Hepatic stellate cell (primary cell): ENCODE measurements at regions not wholly inside any gene's neighbourhood (a gene's known extent, or its start where the extent isn't known, plus 50 kb on each side); places are given as distances from the start of the nearest gene placed in this dataset.
"Not testable (repeated sequence)": the region's sequence is repeated elsewhere in the genome, so short reads cannot be mapped to it uniquely, and the experiment has no call there.

Experiments used
- DNase-seq: peaks from one replicate; pipeline ENCODE4 v3.0.0; 2011; ENCODE audit warnings: low spot score

DNA sequence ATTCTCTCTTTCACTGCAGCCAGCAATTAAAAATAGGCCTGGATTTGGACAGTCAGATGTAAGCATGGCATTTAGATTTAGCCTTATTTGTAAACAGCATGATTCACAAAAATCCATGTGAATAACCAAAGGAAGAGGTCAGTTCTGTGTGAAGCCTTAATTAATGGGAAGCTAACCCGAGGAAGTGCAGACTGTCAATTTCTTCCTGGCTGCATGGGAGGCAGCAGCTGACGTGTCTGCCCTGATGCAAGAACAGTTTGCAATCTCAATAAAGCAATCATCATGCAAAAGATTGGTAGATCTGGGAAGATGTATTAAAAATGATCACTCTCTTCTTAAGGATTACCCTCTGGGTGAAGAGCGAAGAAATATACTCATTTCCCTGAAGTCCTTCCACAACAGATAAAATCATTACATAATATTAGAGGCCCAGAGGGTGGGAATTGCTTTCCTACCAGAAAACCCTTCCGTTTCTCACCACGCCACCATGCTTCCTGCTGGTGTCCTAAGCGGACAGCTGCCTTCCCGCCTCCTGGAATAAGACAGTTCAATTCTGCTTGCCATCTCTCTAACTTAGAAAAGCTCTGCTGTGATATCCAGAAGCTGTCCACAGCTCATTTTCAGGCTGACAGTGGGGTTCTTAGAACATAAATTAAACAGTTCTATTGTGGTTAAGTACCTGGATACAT, 526.7 kb upstream of the NRP1 start:
- DNase-seq: no peak

GRCh38 chr10:33860552-33860951, 526.1 kb upstream of the NRP1 start:
- no peak for DNase-seq

DNA sequence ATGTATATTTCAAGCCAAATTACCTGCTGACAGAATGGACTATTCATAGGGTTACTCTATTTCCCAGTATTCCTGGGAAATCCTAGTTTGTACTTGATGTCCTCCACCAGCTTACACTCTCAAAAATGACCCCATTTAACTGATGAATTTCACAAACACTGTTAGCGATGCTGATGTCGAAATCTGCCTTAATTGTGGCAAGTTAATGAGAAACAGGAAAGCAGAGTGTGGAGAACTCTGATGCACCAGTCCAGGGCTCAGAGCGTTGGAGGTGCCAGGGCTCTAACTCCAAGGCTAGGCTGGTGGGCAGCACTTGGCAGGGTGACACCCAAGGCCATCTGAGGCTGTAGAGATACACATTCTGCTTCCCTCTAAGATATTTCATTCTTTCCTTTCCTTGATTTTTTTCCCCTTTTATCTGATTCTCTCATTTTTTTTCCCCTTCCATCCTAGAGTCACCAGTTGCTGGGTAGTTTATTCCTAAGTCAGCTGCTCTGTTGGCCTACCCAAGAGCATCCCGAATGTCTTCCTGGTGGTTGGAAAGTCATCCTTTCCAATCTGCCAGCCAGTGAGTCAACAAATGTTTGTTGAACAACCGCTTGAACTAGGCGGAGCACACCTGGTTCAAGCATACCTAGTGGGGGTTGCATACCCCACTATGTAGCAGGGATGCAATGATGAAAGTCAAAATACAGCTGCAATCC, 525.0 kb upstream of the NRP1 start:
- DNase-seq: no peak

- DNase-seq: no peak
Observed at GRCh38 chr10:33858326-33858725, 523.9 kb upstream of the NRP1 start.

DNA sequence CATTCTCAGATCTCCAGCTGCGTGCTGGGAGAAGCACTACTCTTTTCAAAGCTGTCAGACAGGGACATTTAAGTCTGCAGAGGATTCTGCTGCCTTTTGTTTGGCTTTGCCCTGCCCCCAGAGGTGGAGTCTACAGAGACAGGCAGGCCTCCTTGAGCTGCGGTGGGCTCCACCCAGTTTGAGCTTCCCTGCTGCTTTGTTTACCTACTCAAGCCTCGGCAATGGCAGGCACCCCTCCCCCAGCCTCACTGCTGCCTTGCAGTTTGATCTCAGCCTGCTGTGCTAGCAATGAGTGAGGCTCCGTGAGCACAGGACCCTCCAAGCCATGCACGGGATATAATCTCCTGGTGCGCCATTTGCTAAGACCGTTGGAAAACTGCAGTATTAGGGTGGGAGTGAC, 518.8 kb upstream of the NRP1 start:
- not testable (repeated sequence) for DNase-seq

- no peak for DNase-seq
Observed at GRCh38 chr10:33843379-33843778, 508.9 kb upstream of the NRP1 start.

- DNase-seq: no peak
Observed at GRCh38 chr10:33841678-33842077, 507.2 kb upstream of the NRP1 start.

DNA sequence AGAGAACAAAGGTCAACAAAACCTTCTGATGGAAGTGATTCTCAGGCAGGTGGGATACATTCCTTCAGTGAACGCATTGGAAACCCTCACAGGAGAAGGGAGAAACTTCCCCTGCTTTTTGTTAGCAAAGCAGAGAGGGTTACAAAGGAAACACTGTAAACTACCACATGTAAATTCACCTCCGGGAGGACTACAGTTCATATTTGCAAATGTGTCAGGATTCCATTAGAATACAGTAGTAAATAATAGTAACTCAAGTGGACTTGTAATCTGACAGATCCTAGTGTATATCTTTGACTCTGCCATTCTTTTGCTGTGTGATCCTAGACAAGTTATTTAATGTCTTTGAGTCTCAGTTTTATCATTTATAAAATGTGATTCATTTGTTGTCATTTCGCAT, 504.3 kb upstream of the NRP1 start:
- no peak for DNase-seq

DNA sequence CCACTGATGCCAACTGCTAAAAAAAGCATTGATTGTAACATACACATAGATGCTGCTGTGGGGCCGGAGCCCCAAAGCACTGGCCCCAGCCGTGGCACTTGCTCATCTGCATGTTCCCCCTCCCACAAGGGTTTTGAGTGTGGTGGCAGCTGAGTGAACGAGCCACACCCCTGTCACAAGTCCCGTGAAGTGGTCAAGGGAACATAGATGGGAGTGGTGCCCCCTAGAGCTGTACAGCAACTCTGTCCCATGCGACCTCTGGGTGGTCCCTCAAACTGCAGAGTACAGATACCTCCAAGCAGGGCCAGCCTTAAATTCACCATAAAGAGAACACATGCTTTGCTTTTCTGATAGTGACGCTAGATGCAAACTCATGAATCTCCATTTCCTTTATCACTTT, 503.3 kb upstream of the NRP1 start:
- no peak for DNase-seq

DNA sequence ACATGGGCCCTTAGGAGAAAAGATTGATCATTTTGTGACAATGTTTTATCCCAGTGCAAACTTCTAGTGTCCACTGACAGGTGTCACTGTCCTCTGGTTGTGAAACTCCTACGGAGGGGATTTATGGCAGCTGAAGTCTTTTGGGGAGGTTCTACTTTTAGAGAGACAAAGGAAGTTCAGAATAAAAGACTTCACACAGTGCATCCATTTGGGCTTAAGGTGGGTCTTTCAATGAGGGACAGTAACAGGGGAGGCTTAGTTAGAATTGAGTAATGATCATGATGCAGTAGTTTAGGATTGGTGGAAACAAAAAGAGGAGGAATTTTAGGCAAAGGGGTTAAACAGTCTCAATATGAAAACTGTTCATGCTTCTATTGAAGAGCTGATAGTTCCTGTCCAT, 501.1 kb upstream of the NRP1 start:
- DNase-seq: no peak

DNA sequence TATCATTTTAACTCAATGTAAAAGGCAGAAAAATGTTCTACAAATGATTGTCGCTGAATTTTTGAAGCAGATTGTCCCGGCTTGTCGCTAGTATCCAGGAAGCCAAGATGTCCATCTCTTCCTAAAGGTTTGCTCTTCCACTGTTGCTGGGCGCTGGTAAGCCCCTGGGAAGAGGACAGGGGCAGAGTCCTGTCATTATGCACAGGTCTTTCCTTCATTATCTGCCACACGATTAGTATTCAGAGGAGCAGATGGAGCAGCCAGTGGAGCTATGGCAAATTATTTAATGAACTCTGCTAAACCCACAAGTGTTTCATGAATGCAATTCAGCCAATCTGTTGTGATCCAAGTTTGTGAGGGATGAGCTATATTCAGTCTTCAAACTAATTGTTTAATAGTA, 499.1 kb upstream of the NRP1 start:
- no peak for DNase-seq

DNA sequence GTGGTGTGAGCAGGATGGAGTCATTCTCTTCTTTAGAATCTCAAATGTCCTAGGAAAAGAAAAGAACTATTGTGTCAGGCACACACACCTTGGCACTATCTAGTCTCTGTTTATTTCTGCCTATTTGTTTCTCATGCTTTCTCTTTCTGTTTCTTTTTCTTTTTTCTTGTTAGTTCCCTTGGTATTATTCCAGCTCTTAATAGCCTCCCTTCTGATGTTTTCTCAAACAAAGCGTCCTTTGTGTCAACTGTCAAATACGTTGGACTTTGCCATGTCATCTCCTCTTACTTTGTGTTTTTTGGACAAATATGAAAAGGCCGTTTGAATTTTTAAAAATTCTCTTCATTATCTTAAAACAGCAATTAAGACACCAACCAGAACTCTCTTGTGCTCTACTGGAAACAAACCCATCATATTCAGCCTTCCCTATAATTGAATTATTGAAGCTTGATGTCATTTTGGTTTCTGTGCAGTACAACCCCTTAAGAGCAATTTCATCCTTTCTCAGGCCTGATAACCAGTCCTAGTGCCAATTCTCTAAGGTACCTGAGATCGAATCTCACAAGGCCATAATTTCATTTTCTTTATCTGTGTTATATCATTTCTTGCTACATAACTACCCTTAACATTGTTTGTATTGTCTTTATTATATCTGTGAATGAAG, 497.8 kb upstream of the NRP1 start:
- no peak for DNase-seq

GRCh38 chr10:33831591-33831990, 497.1 kb upstream of the NRP1 start:
- DNase-seq: no peak

DNA sequence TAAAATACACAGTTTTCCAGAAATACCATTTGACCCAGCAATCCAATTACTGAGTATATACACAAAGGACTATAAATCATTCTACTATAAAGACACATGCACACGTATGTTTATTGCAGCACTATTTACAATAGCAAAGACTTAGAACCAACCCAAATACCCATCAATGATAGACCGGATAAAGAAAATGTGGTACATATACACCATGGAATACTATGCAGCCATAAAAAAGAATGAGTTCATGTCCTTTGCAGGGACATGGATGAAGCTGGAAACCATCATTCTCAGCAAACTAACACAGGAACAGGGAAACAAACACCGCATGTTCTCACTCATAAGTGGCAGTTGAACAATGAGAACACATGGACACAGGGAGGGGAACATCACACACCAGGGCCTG, 495.4 kb upstream of the NRP1 start:
- not testable (repeated sequence) for DNase-seq

DNA sequence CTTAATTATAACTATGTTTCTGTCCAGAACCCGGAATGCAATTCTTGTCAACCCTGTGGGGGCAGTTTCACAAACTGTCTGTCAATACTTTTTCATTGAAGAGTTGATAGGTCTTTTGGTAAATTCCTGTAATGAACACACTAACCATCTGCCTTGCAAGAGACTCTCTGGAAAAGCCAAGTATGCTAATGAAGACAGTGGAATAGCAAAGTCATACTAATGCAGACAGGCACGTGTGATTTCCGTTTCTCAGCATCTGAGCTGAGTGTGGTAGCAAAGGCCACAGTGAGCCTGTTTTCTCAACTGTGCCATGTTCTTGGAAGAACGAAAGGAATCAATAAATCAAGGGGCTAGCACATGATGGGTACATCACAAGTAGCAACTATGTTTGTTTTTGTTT, 494.1 kb upstream of the NRP1 start:
- no peak for DNase-seq

DNA sequence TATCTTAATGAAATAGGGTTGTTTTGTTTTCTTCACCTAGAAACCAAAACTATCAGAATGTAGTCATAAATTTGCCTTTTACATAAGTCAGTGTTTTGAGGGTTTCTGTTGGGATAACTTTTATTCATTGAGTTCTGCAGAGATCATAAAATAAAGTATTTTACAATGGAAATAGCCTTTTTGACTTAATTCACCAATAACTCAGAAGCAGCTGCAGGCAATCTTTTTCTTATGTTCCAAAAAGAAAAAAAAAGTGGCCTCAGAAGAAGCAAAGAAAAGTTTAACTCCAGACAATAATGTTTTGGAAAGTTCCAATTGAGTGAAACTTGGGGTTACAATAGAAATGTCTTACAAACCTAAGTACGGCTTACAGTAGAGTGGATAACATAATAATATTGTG, 491.7 kb upstream of the NRP1 start:
- DNase-seq: no peak

DNA sequence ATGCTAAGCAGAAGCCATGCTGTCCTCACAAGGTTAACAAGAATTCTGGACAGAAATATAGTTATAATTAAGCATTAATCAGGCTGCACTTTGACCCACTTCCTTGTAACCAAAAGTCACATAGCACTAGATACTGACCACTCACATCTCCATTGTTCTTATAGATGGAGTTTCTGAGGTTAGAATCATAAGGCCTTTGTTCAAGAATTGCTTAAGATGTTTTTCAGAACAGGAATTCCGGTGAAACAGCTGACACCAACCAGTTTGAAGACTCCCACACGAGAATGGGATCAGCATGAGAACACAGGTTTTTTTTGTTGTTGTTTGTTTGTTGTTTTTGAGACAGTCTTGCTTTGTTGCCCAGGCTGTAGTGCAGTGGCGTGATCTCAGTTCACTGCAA, 488.3 kb upstream of the NRP1 start:
- DNase-seq: no peak

DNA sequence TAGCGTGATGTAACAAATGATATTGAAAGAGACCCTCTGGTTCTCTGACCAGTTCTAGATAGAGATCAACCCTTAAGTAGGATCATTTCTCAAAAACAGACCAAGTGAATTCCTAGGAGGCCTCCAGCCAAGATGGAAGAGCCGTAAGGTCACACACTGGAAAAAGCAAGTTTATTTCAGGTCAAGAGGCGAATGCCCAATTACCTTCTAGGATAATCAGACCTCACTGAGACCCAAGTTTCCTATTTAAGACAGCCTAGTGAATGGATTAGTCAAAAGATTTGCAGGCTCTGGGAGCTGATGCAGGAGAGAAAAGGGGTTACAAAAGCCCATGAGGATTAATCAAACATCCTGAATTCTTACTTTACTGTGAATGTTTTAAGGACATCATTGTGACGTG, 486.1 kb upstream of the NRP1 start:
- DNase-seq: no peak

DNA sequence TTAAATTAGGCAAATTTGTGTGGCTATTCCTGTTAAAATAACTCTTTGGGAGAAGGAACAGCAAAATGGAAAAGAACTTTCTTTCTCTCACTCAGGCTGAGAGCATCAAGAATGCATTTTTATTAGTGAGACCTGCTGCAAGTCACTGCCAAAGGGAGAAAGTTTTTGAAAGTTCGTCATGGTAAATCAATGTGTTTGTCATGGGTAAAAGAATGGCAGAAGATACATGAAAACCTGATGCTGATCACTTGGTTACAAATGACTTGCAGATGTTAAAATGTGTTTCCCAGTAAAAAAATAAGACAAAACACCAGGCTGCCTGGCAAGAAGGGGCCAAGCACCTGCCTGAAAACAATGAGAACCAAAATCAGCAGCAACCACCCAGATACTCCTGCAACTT, 484.7 kb upstream of the NRP1 start:
- no peak for DNase-seq

GRCh38 chr10:33818343-33818742, 483.9 kb upstream of the NRP1 start:
- DNase-seq: no peak

GRCh38 chr10:33817605-33818004, 483.1 kb upstream of the NRP1 start:
- DNase-seq: no peak

DNA sequence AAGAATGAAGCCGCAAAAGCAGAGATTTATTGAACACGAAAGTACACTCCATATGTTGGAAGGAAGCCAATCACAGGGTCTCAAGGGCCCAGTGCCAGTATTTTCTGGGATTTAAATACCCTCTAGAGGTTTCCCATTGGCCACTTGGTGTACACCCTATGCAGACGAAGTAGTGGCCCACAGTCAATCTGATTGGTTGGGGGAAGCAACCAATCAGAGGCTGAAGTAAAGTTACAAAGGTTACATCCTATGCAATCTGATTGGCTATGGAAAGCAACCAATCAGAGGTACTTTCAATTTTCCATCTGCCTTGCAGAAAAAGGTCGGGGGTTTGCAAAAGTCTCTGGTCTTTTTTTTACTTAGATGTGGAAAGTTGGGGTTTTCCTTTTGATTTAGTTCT, 481.3 kb upstream of the NRP1 start:
- DNase-seq: no peak

DNA sequence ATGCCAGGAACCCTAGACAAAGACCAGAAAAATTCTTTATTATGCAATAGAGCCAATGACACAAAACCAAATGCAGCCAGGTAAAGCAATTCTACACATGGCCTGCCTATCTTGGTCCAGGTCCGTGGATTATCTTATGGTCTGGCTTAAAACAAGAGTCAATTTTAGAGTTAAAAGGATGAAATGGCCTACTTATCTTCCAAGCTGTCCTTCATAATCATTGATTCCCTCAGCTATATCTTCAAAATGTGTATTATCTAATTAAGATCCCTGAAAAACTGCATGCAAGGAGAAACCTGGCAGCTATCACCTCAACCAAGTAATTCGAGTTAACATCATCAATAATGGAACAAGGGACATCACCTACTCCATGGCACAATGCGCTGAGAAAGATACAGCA, 479.4 kb upstream of the NRP1 start:
- DNase-seq: no peak

- DNase-seq: no peak
Observed at GRCh38 chr10:33813415-33813814, 478.9 kb upstream of the NRP1 start.
